K562 (cell line): ENCODE measurements at regions not wholly inside any gene's neighbourhood (a gene's known extent, or its start where the extent isn't known, plus 50 kb on each side); places are given as distances from the start of the nearest gene placed in this dataset.

ENCODE experiments used
- NONO ChIP-seq, 2 experiments: fragments of 200-400 bp in 1 of 2; fragments of 450-650 bp in 1 of 2; formaldehyde crosslinking in 1 of 2; IDR thresholded peaks; 2 replicates each; pipeline ENCODE4 v1.6.1; 2017; ENCODE audit warnings: low read depth in 2 of 2, mild to moderate bottlenecking in 2 of 2, moderate library complexity in 2 of 2, low read length in 1 of 2
- ZKSCAN8 ChIP-seq: fragments of 200-800 bp; sonication (Bioruptor generic); IDR thresholded peaks from 2 replicates; pipeline ENCODE4 v1.6.1; 2016; ENCODE audit warnings: missing genetic modification characterization, missing compliant biosample characterization
- TF ChIP-seq, protein P1 (sequence below), 3 experiments: IDR thresholded peaks in 2 of 3; conservative IDR thresholded peaks in 1 of 3; 2 replicates each; pipeline ENCODE4 v1.5.1; 2011 to 2012; ENCODE audit warnings: low read length in 3 of 3, mild to moderate bottlenecking in 3 of 3, control low read depth in 2 of 3, improper control_type of control experiment in 1 of 3, inconsistent platforms in 1 of 3, low read depth in 1 of 3, mixed read lengths in 1 of 3, moderate library complexity in 1 of 3; ENCODE audit not compliant: insufficient read depth in 2 of 3

GRCh38 chr11:91979775-91980174 lies 244.8 kb upstream of the FAT3 start:
- no peak for TF ChIP-seq ZKSCAN8
- TF ChIP-seq NONO (IDR thresholded peaks at IDR 0.05; ENCODE audit: low read depth in 2 of 2, low read length in 1 of 2): no peak
- TF ChIP-seq, protein P1, sequence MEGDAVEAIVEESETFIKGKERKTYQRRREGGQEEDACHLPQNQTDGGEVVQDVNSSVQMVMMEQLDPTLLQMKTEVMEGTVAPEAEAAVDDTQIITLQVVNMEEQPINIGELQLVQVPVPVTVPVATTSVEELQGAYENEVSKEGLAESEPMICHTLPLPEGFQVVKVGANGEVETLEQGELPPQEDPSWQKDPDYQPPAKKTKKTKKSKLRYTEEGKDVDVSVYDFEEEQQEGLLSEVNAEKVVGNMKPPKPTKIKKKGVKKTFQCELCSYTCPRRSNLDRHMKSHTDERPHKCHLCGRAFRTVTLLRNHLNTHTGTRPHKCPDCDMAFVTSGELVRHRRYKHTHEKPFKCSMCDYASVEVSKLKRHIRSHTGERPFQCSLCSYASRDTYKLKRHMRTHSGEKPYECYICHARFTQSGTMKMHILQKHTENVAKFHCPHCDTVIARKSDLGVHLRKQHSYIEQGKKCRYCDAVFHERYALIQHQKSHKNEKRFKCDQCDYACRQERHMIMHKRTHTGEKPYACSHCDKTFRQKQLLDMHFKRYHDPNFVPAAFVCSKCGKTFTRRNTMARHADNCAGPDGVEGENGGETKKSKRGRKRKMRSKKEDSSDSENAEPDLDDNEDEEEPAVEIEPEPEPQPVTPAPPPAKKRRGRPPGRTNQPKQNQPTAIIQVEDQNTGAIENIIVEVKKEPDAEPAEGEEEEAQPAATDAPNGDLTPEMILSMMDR (IDR thresholded peaks at IDR 0.05 in 2 of 3, conservative IDR thresholded peaks at IDR 0.05 in 1 of 3; ENCODE audit: insufficient read depth in 2 of 3, low read depth in 1 of 3, low read length in 3 of 3): no peak
